SU-DHL-6 (cell line): ENCODE measurements at regions not wholly inside any gene's neighbourhood (a gene's known extent, or its start where the extent isn't known, plus 50 kb on each side); places are given as distances from the start of the nearest gene placed in this dataset.
A peak's percentile ranks its signal among the peaks of the same experiment; 100 is the strongest.
"Not testable (repeated sequence)": the region's sequence is repeated elsewhere in the genome, so short reads cannot be mapped to it uniquely, and the experiment has no call there.

Experiments used
- H2AFZ ChIP-seq: fragments of 200-600 bp; sonication (generic); 2 replicates; pipeline ENCODE4 v1.6.1; 2014; ENCODE audit warnings: low read depth, mild to moderate bottlenecking, moderate library complexity, mixed read lengths, antibody characterized with exemption, low read length; ENCODE audit not compliant: severe bottlenecking
- H3F3A ChIP-seq: fragments of 200-600 bp; shearing (Covaris generic); 2 replicates; pipeline ENCODE4 v1.6.0; 2016; ENCODE audit warnings: antibody characterized with exemption, mild to moderate bottlenecking; ENCODE audit not compliant: insufficient read depth
- H3K27ac ChIP-seq: fragments of 200-600 bp; sonication (generic); 2 replicates; pipeline ENCODE4 v1.5.1; 2016; ENCODE audit warnings: low read depth, mild to moderate bottlenecking, low read length, moderate library complexity, mixed read lengths
- H3K27me3 ChIP-seq: fragments of 200-600 bp; sonication (generic), shearing (Covaris generic); 2 replicates; pipeline ENCODE4 v1.6.0; 2014; ENCODE audit warnings: mild to moderate bottlenecking, low read length
- H3K36me3 ChIP-seq: fragments of 200-600 bp; sonication (generic); 2 replicates; pipeline ENCODE4 v1.6.1; 2014; ENCODE audit warnings: mild to moderate bottlenecking, low read length, mixed read lengths
- H3K4me2 ChIP-seq: fragments of 300-600, 200-600 bp; shearing (Covaris generic), sonication (generic); 2 replicates; pipeline ENCODE4 v1.6.0; 2014; ENCODE audit warnings: low read length, low read depth, mild to moderate bottlenecking; ENCODE audit not compliant: poor library complexity, severe bottlenecking
- H3K4me3 ChIP-seq: fragments of 200-600 bp; sonication (generic); 2 replicates; pipeline ENCODE4 v1.5.1; 2014; ENCODE audit warnings: antibody characterized with exemption, low read length, mild to moderate bottlenecking, mixed read lengths; ENCODE audit not compliant: insufficient read depth, poor library complexity, severe bottlenecking
- H3K79me2 ChIP-seq: fragments of 200-600 bp; sonication (generic); 2 replicates; pipeline ENCODE4 v1.6.1; 2014; ENCODE audit warnings: mild to moderate bottlenecking, low read length, moderate library complexity; ENCODE audit not compliant: insufficient read depth
- H3K9ac ChIP-seq: fragments of 200-600 bp; sonication (generic); 2 replicates; pipeline ENCODE4 v1.7.0; 2014; ENCODE audit warnings: mild to moderate bottlenecking, low read length
- H3K9me2 ChIP-seq: fragments of 200-600 bp; sonication (generic); replicated peaks from 2 replicates; pipeline ENCODE4 v1.6.1; 2014; ENCODE audit warnings: low read length; ENCODE audit not compliant: insufficient read depth
- H3K9me3 ChIP-seq: fragments of 200-600 bp; sonication (generic); 2 replicates; pipeline ENCODE4 v1.6.1; 2014; ENCODE audit warnings: low read length, mixed read lengths; ENCODE audit not compliant: insufficient read depth
- H4K20me1 ChIP-seq: fragments of 200-600 bp; sonication (generic); 2 replicates; pipeline ENCODE4 v1.6.1; 2014; ENCODE audit warnings: low read depth, mild to moderate bottlenecking, antibody characterized with exemption, low read length, moderate library complexity, mixed read lengths
- CTCF ChIP-seq: fragments of 200-600 bp; sonication (generic); IDR thresholded peaks from one replicate; pipeline ENCODE4 v1.5.1; 2017; ENCODE audit warnings: antibody characterized with exemption, mild to moderate bottlenecking, low read length, moderate library complexity; ENCODE audit not compliant: insufficient read depth, poor library complexity, severe bottlenecking
- EZH2phosphoT487 ChIP-seq: fragments of 200-600 bp; sonication (generic), shearing (Covaris generic); conservative IDR thresholded peaks from 2 replicates; pipeline ENCODE4 v1.6.1; 2018; ENCODE audit warnings: mild to moderate bottlenecking, antibody characterized with exemption, low read length, moderate library complexity, mixed read lengths

- Histone ChIP-seq H3K9ac (no peak overlapping the region), H3K4me3 (no peak overlapping the region), H3K36me3 (no peaks in the 10 kb centered on the region), H3K9me2 (no peaks in the 10 kb centered on the region), H3K79me2 (no peaks in the 10 kb centered on the region), H3K9me3 (no peaks in the 10 kb centered on the region), H2AFZ (no peak overlapping the region), H3K27me3 (no peaks in the 10 kb centered on the region), H3F3A (no peaks in the 10 kb centered on the region), H3K4me2 (no peak overlapping the region), H4K20me1 (no peaks in the 10 kb centered on the region), H3K27ac (no peak overlapping the region)
- no peak for TF ChIP-seq EZH2phosphoT487
- no peak for TF ChIP-seq CTCF
Observed at GRCh38 chr1:234950598-234950997, 178.0 kb downstream of the TOMM20 start.

- H4K20me1 ChIP-seq, H3F3A ChIP-seq, H3K27ac ChIP-seq, H3K27me3 ChIP-seq, H3K9me2 ChIP-seq, H3K9ac ChIP-seq, H2AFZ ChIP-seq, H3K36me3 ChIP-seq, H3K79me2 ChIP-seq, H3K4me2 ChIP-seq, H3K4me3 ChIP-seq, H3K9me3 ChIP-seq: not testable (repeated sequence)
Observed at GRCh38 chr1:234949528-234949927, 179.1 kb downstream of the TOMM20 start.

GRCh38 chr1:234944439-234945344 lies 183.9 kb downstream of the TOMM20 start:
- no peaks in the 10 kb centered on the region for H3K9me2 ChIP-seq
- H3K9ac ChIP-seq: no peak overlapping the region
- H3K27me3 ChIP-seq: no peaks in the 10 kb centered on the region
- H3K4me2 ChIP-seq: peak overlapping the region; percentile 3
- H2AFZ ChIP-seq: peak overlapping the region; percentile 57
- H3K27ac ChIP-seq: no peak overlapping the region
- H4K20me1 ChIP-seq: no peaks in the 10 kb centered on the region
- TF ChIP-seq EZH2phosphoT487: no peak
- no peaks in the 10 kb centered on the region for H3K79me2 ChIP-seq
- no peaks in the 10 kb centered on the region for H3K9me3 ChIP-seq
- no peak overlapping the region for H3K4me3 ChIP-seq
- H3K36me3 ChIP-seq: no peaks in the 10 kb centered on the region
- no peaks in the 10 kb centered on the region for H3F3A ChIP-seq

GRCh38 chr1:234943836-234944402 lies 184.7 kb downstream of the TOMM20 start:
- H3K36me3 ChIP-seq: no peaks in the 10 kb centered on the region
- no peaks in the 10 kb centered on the region for H3K27me3 ChIP-seq
- no peak overlapping the region for H3K4me3 ChIP-seq
- no peak overlapping the region for H3K4me2 ChIP-seq
- H2AFZ ChIP-seq: no peak overlapping the region
- H3F3A ChIP-seq: no peaks in the 10 kb centered on the region
- no peaks in the 10 kb centered on the region for H3K79me2 ChIP-seq
- TF ChIP-seq EZH2phosphoT487: no peak
- TF ChIP-seq CTCF: no peak
- H3K27ac ChIP-seq: no peak overlapping the region
- no peaks in the 10 kb centered on the region for H4K20me1 ChIP-seq
- no peaks in the 10 kb centered on the region for H3K9me2 ChIP-seq
- H3K9ac ChIP-seq: no peak overlapping the region
- H3K9me3 ChIP-seq: no peaks in the 10 kb centered on the region
